Fibroblast of the aortic adventitia (primary cell): ENCODE measurements at regions not wholly inside any gene's neighbourhood (a gene's known extent, or its start where the extent isn't known, plus 50 kb on each side); places are given as distances from the start of the nearest gene placed in this dataset.

Experiments
- DNase-seq: peaks from one replicate; pipeline ENCODE4 v3.0.0-alpha.2; 2010; ENCODE audit warnings: low read depth
- H3K4me3 ChIP-seq: 2 replicates; pipeline ENCODE4 v1.5.1; 2011; ENCODE audit warnings: low read depth, mild to moderate bottlenecking, control low read depth, low read length, moderate library complexity
- CTCF ChIP-seq: IDR thresholded peaks from 2 replicates; pipeline ENCODE4 v1.5.1; 2011; ENCODE audit warnings: mild to moderate bottlenecking, low read length, control low read depth, inconsistent platforms; ENCODE audit not compliant: insufficient read depth

GRCh38 chr14:58777541-58777979 is 139.8 kb downstream of the DACT1 start:
- no peak for TF ChIP-seq CTCF

GRCh38 chr14:58778202-58778601 is 140.4 kb downstream of the DACT1 start:
- H3K4me3 ChIP-seq, result no peak overlapping the region
- no peak for TF ChIP-seq CTCF
- no peak for DNase-seq

More at GRCh38 chr14:58777541-58777979, 139.8 kb downstream of the DACT1 start:
- no peak for DNase-seq
- H3K4me3 ChIP-seq, result no peak overlapping the region

GRCh38 chr14:58779376-58779775 is 141.6 kb downstream of the DACT1 start:
- H3K4me3 ChIP-seq, result no peak overlapping the region
- TF ChIP-seq CTCF, result no peak
- DNase-seq, result no peak

- H3K4me3 ChIP-seq, result no peak overlapping the region
- no peak for TF ChIP-seq CTCF
- DNase-seq, result no peak
Measured at GRCh38 chr14:58780185-58780584, 142.4 kb downstream of the DACT1 start.

GRCh38 chr14:58780605-58781004 is 142.8 kb downstream of the DACT1 start:
- no peak for DNase-seq
- no peak for TF ChIP-seq CTCF
- no peak overlapping the region for H3K4me3 ChIP-seq

GRCh38 chr14:58782011-58782410 is 144.2 kb downstream of the DACT1 start:
- no peak for TF ChIP-seq CTCF
- H3K4me3 ChIP-seq, result no peak overlapping the region
- no peak for DNase-seq

GRCh38 chr14:58783792-58784511 is 146.2 kb downstream of the DACT1 start:
- peak; percentile 56 for DNase-seq
- H3K4me3 ChIP-seq, result no peak overlapping the region
- no peak for TF ChIP-seq CTCF
